ENCODE measurements at regions not wholly inside any gene's neighbourhood (a gene's known extent, or its start where the extent isn't known, plus 50 kb on each side); places are given as distances from the start of the nearest gene placed in this dataset.

GRCh38 chr3:153000325-153000724 is 161.7 kb upstream of the RAP2B start:
- TF ChIP-seq CTCF (IDR thresholded peaks at IDR 0.05) = no peak
- TF ChIP-seq POLR2AphosphoS5 (IDR thresholded peaks at IDR 0.05) = no peak
